Progenitor cell of endocrine pancreas (in vitro differentiated cells): ENCODE measurements at regions not wholly inside any gene's neighbourhood (a gene's known extent, or its start where the extent isn't known, plus 50 kb on each side); places are given as distances from the start of the nearest gene placed in this dataset.
"Not testable (repeated sequence)": the region's sequence is repeated elsewhere in the genome, so short reads cannot be mapped to it uniquely, and the experiment has no call there.

Experiments used
- DNase-seq: peaks from one replicate; pipeline ENCODE4 v3.0.0; 2021; ENCODE audit warnings: low spot score; ENCODE audit not compliant: unreplicated experiment
- H3K27ac Mint-ChIP-seq: 2 replicates; pipeline ENCODE4 v1.8.0; 2021; ENCODE audit warnings: mild to moderate bottlenecking, moderate library complexity, mixed read lengths
- H3K27me3 Mint-ChIP-seq: 2 replicates; pipeline ENCODE4 v1.8.0; 2021; ENCODE audit warnings: mixed read lengths
- H3K36me3 Mint-ChIP-seq: 2 replicates; pipeline ENCODE4 v1.8.0; 2022; ENCODE audit warnings: mixed read lengths; ENCODE audit not compliant: insufficient read depth
- H3K4me1 Mint-ChIP-seq: 2 replicates; pipeline ENCODE4 v1.8.0; 2021; ENCODE audit warnings: low read depth, mixed read lengths
- H3K4me3 Mint-ChIP-seq: 2 replicates; pipeline ENCODE4 v1.8.0; 2021; ENCODE audit warnings: low read depth, mild to moderate bottlenecking, moderate library complexity, mixed read lengths
- H3K9me3 Mint-ChIP-seq: 2 replicates; pipeline ENCODE4 v1.8.0; 2021; ENCODE audit warnings: low read depth, mixed read lengths
- TF ChIP-seq, protein P1 (sequence below): fragments of 200-600 bp; sonication (generic); IDR thresholded peaks from one replicate; pipeline ENCODE4 v1.5.0; 2021; ENCODE audit warnings: antibody characterized with exemption, mild to moderate bottlenecking; ENCODE audit not compliant: unreplicated experiment

DNA sequence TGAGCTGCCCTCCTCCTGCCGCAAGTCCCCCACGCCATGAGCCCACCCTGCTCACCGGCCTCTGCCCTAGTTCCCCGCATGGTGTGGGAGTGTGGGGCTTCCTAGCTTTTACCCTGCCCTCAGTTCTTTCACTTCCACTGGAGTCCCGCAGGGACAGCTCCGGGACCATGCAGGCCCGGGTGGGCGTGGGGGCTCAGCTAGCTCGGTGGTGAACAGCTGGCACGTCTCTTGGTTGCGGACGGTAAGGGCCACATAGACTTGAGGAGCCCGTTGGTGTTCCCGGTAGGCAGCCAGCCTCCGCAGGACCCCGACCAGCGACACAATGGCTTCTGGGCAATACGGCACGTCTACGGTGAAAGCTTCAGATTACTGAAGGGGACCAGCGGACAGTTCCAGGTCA, 108.9 kb upstream of the CCZ1B start:
- H3K36me3 Mint-ChIP-seq: no peaks in the 10 kb centered on the region
- no peak overlapping the region for H3K4me3 Mint-ChIP-seq
- TF ChIP-seq, protein P1, sequence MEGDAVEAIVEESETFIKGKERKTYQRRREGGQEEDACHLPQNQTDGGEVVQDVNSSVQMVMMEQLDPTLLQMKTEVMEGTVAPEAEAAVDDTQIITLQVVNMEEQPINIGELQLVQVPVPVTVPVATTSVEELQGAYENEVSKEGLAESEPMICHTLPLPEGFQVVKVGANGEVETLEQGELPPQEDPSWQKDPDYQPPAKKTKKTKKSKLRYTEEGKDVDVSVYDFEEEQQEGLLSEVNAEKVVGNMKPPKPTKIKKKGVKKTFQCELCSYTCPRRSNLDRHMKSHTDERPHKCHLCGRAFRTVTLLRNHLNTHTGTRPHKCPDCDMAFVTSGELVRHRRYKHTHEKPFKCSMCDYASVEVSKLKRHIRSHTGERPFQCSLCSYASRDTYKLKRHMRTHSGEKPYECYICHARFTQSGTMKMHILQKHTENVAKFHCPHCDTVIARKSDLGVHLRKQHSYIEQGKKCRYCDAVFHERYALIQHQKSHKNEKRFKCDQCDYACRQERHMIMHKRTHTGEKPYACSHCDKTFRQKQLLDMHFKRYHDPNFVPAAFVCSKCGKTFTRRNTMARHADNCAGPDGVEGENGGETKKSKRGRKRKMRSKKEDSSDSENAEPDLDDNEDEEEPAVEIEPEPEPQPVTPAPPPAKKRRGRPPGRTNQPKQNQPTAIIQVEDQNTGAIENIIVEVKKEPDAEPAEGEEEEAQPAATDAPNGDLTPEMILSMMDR: no peak
- H3K27ac Mint-ChIP-seq: no peak overlapping the region
- peaks cover 1% of the 10 kb centered on the region for H3K4me1 Mint-ChIP-seq
- H3K9me3 Mint-ChIP-seq: no peaks in the 10 kb centered on the region
- no peak for DNase-seq
- no peaks in the 10 kb centered on the region for H3K27me3 Mint-ChIP-seq

DNA sequence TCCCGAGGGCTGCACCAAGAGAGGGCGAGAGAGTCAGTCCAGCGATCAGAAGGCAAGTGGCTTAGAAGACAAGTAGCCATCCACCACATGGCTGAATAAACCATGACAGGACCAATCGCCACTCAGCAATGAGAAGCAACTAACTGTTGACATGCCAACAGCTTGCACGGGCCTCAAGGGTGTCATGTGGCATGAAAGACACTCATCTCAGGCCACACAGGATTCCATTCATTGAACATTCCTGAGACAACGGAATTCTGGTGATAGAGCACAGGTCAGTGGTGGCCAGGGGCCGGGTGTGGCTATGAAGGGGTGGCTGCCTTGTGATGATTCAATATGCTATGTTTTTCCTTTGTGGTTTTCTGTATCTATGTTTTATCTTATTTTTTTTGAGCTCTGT, 110.6 kb upstream of the CCZ1B start:
- DNase-seq, H3K9me3 Mint-ChIP-seq, H3K27ac Mint-ChIP-seq, H3K36me3 Mint-ChIP-seq, H3K27me3 Mint-ChIP-seq, H3K4me1 Mint-ChIP-seq, H3K4me3 Mint-ChIP-seq: not testable (repeated sequence)

DNA sequence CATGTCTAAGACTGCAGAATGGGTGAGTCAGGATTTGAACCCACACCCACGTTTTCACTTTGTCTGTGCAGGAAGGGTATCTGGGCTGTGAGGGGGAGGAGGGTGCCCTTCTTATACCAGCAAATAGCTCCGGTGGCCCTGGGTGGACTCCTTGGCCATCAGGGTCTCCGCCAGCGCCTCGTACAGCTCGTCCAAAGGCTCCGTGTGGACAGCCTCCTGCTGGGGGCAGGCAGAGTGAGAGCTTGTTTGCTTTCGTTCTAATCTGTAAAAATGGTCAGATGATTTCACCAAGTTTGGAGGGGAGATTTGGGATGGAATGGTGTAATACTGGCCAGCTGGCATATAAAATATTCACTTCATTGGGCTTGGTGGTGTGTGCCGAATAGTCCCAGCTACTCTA, 111.7 kb upstream of the CCZ1B start:
- H3K4me3 Mint-ChIP-seq, H3K9me3 Mint-ChIP-seq, H3K36me3 Mint-ChIP-seq, H3K27me3 Mint-ChIP-seq, H3K27ac Mint-ChIP-seq, H3K4me1 Mint-ChIP-seq, DNase-seq: not testable (repeated sequence)

DNA sequence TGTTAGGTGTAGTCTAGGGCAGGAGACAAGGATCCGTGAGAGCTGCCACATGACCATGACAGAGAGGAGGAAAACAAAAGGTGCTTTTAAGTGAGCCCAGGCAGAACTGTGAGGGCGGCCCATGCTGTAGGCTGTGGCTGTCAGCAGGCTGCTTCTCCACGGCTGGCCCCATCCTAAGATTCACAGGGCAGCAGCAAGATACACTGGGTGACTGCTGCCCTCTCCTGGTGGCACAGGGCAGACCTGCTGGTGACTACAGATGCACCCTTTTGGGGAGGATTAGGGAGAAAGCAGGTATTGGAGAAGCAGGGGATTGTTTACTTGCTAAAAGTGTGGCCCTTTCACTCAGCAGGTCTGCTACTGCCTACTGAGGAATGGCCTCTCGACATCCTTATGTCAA, 112.2 kb upstream of the CCZ1B start:
- TF ChIP-seq, protein P1: peak; percentile 66
- H3K4me1 Mint-ChIP-seq, H3K36me3 Mint-ChIP-seq, H3K27me3 Mint-ChIP-seq, H3K27ac Mint-ChIP-seq, H3K4me3 Mint-ChIP-seq, H3K9me3 Mint-ChIP-seq: not testable (repeated sequence)
- DNase-seq: peak; percentile 16

DNA sequence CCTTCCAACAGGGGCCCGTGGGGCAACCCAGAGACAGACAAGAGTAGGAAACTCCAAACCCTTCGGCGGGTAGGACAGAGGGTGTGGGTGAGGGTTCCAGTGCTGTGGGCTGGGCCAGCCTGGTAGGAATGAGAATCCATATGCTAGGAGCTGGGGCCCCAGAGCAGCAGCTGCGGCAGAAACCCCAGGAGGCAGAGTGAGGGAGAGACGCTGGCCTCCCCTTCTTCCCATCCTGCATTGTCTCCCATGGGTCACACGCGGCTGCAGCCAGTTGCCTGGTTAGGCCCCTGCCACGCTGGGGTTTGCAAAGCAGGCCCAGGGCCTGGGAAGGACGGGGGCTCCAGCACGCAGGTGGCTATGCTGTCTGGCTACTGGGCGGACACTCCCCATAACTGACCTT, 113.1 kb upstream of the CCZ1B start:
- not testable (repeated sequence) for H3K4me1 Mint-ChIP-seq, DNase-seq, H3K4me3 Mint-ChIP-seq, H3K36me3 Mint-ChIP-seq, H3K27me3 Mint-ChIP-seq, H3K27ac Mint-ChIP-seq, H3K9me3 Mint-ChIP-seq

DNA sequence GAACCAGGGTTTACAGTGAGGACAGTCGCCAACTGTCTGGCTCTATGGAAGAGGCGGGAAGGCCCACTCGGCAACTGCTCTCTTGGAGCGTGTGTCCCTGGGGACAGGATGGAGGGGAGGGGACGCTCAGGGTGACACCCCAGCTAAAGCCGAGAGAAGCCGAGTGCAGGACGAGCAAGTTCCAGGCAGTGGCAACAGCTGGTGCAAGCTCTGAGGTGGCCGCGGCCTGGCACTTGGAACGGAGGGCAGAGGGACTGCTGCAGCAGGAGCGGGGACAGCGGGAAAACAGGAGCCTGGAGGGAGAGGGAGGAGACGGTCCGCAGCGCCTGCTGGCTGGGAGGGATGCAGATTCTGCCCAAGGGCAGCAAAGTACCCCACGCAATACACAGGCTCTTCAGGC, 113.8 kb upstream of the CCZ1B start:
- not testable (repeated sequence) for DNase-seq, H3K27me3 Mint-ChIP-seq, H3K4me3 Mint-ChIP-seq, H3K9me3 Mint-ChIP-seq, H3K27ac Mint-ChIP-seq, H3K4me1 Mint-ChIP-seq, H3K36me3 Mint-ChIP-seq

DNA sequence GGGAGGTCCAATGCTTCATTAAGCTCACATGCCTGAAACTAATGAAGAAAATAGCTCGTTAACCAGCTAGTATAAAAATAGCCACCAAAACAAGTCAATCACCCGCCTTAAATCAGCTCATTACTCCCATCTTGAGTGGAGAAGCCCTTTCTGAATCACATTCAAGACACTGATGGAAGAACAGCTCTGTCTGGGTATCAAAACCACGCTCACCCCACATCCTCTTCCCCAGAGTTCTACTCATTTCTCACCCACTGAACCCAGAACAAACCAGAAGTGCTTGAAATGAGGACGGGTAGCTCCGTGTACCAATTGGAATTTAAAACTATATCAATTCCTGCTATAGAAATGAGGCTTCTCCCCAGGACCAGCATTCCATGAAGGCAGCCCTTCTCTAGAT, 120.8 kb upstream of the CCZ1B start:
- H3K27ac Mint-ChIP-seq, H3K36me3 Mint-ChIP-seq, H3K27me3 Mint-ChIP-seq, DNase-seq, H3K9me3 Mint-ChIP-seq, H3K4me3 Mint-ChIP-seq, H3K4me1 Mint-ChIP-seq: not testable (repeated sequence)

DNA sequence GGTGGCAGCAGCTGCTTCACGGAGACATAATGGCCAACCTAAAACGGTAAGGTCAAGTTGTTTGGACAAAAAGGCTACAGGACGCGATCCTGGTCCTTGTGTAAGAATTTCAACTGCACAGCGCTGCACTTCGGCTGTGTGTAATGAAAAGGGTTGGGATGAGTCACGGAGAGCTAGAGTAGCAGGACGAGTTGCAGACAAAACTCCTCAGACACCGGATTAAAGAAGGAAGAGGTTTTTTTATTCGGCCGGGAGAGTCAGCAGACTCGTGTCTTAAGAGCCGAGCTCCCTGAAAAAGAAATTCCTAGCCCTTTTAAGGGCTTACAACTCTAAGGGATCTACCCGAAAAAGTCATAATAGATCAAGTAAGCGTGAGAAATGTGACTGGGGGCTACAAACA, 124.2 kb upstream of the CCZ1B start:
- not testable (repeated sequence) for H3K4me3 Mint-ChIP-seq, DNase-seq
- H3K27ac Mint-ChIP-seq: peak overlapping the region; percentile 73

DNA sequence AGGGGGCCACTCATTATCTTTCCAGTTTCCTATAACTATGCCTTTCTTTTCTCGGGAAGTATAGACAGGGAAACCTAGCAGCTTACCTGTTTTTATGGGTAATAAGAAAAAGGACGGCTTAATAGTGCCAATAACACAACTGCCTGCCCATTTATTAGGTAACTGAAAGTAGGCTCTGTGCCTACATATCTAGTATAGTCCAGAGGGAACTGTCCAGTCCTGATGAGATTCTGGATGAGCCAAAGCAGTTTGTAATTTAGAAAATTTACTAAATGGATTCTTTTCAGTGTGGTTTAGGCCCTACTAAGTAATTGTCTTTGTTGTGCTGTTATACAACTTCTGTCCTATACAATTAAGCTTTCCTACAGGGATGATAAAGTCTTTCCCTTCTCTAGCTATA, 125.5 kb upstream of the CCZ1B start:
- not testable (repeated sequence) for H3K27ac Mint-ChIP-seq, DNase-seq, H3K36me3 Mint-ChIP-seq, H3K4me3 Mint-ChIP-seq, H3K27me3 Mint-ChIP-seq, H3K9me3 Mint-ChIP-seq
- H3K4me1 Mint-ChIP-seq: peaks cover 14% of the 10 kb centered on the region

More for the DNA sequence above, 124.2 kb upstream of the CCZ1B start:
- not testable (repeated sequence) for H3K9me3 Mint-ChIP-seq, H3K27me3 Mint-ChIP-seq, H3K36me3 Mint-ChIP-seq
- H3K4me1 Mint-ChIP-seq: peaks cover 13% of the 10 kb centered on the region
